LHCN-M2 (cell line): ENCODE measurements at regions not wholly inside any gene's neighbourhood (a gene's known extent, or its start where the extent isn't known, plus 50 kb on each side); places are given as distances from the start of the nearest gene placed in this dataset.

ENCODE experiments used
- DNase-seq: peaks from one replicate; pipeline ENCODE4 v3.0.0-alpha.2; 2012; ENCODE audit warnings: low read depth

DNA sequence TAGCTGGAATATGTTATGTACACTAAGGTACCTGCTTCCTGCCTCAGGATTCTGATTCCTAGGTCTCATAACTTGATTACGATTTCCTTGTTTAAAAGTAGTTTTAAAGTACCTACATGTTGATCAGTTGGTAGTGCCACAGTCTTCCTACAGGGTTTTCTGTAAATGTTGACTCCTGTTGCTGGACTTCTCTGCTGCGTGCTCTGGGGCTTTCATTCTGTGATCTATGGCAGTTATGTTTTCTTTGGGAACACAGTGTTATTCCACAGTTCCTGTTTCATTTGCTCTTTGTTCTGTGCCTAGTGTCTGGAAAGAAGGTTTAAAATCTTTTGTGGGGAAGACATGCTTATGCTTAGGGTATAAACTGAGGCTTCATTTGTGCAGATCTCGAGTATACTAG, 343.5 kb downstream of the PLK2 start:
- no peak for DNase-seq

- no peak for DNase-seq
Measured at GRCh38 chr5:58115811-58116210, 344.1 kb downstream of the PLK2 start.

GRCh38 chr5:58114324-58114723, 345.6 kb downstream of the PLK2 start:
- peak; percentile 88 for DNase-seq

- no peak for DNase-seq
Measured at GRCh38 chr5:58113172-58113571, 346.7 kb downstream of the PLK2 start.

- DNase-seq, result peak; percentile 41
Measured at GRCh38 chr5:58108511-58108910, 351.4 kb downstream of the PLK2 start.

GRCh38 chr5:58107704-58108103, 352.2 kb downstream of the PLK2 start:
- DNase-seq, result peak; percentile 76

GRCh38 chr5:58106754-58107410, 353.0 kb downstream of the PLK2 start:
- DNase-seq, result no peak

GRCh38 chr5:58105836-58106235, 354.1 kb downstream of the PLK2 start:
- DNase-seq, result no peak

DNA sequence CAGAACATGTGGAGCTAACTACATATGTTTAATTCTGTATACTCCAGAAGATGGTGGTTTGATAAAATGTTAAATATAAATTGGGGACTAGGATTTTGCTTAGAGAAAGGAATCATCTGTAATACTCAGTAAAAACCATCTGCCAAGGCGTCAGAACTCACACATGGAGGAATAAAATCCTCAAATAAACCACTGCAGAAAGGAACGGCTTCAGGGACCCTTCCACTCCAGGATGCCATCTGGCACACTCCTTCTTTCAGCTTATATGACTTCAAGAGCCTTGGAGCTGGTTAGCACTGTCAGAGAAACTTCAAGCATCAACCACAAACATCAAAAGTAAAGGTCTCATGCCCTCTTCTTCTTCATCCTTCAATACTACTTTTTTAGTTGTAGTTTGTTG, 360.6 kb downstream of the PLK2 start:
- no peak for DNase-seq

- DNase-seq, result peak; percentile 23
Measured at GRCh38 chr5:58094031-58094430, 365.9 kb downstream of the PLK2 start.

DNA sequence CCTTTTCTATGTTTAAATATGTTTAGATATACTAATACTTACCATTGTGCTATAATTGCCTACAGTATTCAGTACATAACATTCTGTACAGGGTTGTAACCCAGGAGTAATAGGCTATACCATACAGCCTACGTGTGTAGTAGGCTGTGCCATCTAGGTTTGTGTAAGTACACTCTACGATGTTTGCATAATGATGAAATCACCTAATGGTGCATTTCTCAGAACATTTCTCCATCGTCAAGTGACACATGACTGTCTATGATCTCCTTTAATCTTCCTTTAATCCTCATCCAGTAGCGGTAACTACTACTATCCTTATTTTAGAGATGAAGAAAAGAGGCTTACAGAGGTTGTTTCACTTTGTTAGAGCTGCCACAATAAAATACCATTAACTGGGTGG, 369.2 kb downstream of the PLK2 start:
- no peak for DNase-seq

GRCh38 chr5:58088941-58089340, 370.9 kb downstream of the PLK2 start:
- no peak for DNase-seq

DNA sequence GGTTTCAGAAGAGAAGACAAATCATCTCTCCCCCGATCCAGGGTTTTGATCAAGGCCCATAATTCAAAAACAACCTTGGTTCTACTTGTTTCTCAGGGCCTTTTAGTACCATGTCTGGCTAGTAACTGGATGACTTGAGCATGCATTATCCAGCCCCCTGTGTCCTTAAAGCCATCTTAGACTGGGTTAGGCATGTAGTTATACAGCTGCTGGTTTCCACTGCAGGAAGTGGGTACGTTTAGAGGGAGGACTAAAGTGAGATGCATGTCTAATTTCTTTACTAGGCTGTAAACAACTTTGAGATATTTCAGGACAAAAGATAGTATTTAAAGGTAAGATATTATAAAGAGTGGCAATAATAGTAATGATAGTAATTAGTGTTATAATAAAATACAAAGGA, 372.0 kb downstream of the PLK2 start:
- DNase-seq, result no peak

DNA sequence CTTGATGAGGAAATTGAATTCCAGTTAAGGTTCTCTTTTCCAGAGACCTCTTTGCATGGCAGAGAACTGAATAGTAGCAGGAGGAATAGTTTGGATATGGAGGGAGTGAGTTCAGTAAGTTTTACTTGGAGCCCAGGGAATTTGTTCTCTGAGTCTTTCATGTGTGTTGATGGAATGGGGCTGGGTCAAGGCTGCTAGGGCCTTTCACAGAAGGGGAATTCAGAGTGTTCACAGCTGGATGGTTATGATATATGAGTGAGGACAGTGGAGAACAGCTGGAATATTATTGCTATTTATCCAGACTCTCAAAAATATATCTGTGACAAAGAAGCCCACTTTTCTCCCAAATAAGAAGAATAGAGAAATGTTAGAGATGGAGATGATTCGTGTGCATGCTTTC, 372.8 kb downstream of the PLK2 start:
- no peak for DNase-seq

DNA sequence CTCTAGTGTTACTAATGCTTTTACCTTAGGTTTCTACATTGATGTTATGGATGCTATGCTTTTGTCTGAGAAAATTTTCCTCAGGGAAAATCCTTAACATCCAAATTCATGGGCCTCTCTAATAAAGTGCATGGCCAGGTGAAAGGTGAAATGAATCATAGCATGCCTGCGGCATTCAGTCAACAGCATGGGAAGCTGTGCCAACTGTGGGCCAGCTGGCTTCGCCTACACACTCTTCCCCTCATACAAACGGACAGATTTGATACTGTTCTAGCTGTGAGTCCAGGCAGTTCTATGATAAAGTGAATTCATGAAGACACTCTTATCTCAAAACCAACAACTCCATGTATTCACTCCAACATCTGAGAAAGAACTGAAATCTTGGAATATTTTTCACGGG, 374.1 kb downstream of the PLK2 start:
- DNase-seq, result peak; percentile 49

DNA sequence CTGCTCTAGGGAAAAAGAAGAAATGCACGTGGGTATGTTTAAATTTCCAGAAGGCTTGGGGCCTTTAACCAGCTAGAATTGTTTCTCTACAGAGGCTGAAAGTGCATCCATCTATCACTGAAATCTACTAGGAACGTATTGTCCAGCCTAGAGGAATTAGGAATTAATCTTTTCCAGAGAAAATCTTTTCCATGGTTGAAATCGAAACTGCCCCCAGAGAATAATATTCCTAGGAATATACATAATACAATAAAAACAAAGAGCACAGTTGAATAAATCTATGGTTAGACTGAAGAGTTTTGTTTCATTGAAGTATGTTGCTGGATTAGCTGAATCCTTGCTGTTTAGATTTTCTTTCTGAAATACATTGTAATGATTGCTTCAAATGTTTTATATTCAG, 378.5 kb downstream of the PLK2 start:
- DNase-seq, result no peak

- DNase-seq, result peak; percentile 83
Measured at GRCh38 chr5:58080573-58080972, 379.3 kb downstream of the PLK2 start.

DNA sequence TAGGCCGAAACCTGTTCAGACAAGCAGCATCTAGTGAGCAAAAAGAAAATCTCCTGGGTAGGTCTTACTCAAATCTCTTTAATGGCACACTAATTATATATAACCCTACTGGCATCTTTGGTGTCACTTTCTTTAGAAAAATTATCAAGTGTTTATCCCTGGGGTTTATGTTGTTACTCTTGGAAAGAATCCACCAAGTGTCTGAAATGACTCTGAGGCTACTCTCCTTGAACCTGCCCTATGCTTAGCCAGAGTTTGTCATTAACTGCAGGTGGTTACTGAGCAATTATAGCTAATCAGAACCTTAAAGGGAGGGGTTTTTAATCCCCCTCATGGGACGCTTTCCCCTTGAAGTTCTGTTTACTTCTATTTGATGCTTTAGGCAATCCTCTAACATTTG, 381.9 kb downstream of the PLK2 start:
- DNase-seq, result no peak

DNA sequence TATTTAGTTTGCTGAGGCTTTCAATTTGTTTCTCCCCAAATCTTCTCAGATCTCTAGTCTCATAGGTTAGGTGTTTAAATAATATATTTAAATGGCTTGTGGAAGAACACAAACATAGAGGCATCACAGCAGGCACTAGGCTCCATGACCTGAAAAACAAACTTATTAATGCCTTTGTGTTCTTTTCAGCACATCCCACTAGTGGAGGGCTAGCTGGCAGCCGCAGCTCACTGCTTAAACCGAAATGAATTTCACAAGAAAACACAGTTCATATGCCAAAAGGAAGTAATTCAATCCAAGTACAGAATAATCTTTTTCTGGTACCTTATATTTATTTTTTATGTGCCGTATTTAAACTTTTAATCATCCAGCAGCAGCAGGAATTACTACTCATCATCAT, 382.5 kb downstream of the PLK2 start:
- no peak for DNase-seq

DNA sequence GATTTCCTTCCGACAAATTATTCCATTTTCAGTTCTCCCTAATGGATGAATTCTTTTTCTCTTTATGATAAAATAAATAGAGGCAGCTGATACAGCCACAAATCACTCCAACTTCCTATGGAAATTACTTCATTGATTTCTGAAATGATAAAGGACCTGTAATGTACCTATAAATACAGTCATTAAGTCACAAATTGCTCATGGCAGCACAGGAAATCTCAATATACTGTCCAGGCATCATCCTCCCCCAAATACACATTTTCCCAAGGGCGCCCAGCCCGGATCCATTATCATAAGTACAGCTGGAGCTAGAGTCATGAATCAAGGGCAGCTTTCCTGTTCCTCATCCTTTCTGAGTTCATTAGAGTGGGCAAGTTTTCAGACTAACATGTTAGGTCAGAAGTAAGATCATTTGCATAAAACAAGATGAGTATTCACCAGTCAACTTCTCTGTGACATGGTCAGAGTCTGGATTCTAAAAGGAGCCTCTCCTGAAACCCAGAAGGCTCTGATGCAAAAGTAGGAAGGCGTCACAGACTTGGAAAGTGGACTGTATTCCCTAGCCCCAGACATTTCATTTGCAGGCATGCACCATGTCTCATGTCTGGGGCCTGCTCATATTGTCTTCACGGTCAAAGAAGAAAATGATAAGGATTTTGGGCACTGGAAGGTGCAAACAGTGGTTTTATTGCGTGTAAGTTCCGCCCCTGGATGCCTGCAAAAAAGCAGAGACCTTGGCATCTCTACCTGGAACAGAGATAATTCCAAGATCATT, 383.2 kb downstream of the PLK2 start:
- DNase-seq, result no peak

DNA sequence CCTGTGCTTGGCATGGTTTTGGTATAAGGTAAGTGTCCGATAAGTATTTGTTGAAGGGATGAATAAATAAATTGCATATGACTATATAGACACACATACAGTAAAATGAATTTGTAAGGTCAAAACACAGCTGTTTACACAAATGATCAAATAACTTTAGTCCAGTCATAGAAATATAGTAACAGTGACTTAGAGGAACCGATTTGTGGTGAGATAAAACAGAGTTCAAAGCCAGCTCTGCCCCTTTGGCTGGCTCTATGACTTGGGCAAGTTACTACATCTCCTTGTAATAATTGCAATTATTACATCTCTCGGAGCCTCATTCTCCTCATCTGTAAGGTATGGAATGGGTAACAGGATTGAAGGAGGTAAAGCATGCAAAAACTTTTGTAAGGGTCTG, 384.0 kb downstream of the PLK2 start:
- no peak for DNase-seq

DNA sequence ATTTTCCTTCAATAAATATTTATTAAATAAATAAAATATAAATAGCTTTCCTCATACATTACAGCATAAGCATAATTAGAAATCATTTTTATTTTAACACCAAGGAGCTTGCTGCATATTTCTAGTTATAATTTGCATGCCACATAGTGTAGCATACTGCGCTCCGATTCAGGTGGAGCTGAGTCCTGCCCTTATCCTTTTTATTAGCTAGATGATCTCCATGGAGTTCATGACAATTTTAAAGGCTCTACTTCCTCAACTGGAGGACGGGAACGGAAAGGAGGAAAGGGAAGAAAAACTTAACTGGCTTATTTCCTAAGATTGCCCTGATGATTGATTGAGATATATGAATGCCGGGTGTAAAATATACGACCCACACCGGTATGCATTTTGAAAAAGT, 385.2 kb downstream of the PLK2 start:
- no peak for DNase-seq

GRCh38 chr5:58074222-58074621, 385.7 kb downstream of the PLK2 start:
- DNase-seq, result no peak
